ENCODE measurements at regions not wholly inside any gene's neighbourhood (a gene's known extent, or its start where the extent isn't known, plus 50 kb on each side); places are given as distances from the start of the nearest gene placed in this dataset.

DNA sequence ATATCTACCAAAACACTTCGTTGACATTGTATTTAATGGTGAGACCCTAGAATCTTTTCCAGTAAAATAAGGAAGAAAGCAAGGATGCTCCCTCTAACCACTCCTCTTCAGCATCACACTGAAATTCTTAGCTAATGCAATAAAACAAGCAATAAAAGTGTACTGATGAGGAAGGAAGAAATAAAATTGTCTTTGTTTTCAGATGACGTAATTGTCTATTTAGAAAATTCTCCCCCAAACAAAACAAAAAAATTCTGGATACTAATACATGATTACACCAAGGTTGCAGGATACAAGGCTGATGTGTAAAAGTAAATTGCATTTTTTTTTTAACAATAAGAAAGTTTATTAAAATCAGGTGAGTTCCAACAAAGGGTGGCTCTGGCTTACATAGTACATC, 205.0 kb upstream of the SSTR4 start:
- no peak for TF ChIP-seq EZH2 (IDR thresholded peaks at IDR 0.05; ENCODE audit: insufficient read depth, poor library complexity, severe bottlenecking)
- no peak for TF ChIP-seq EZH2phosphoT487 (IDR thresholded peaks at IDR 0.05; ENCODE audit: insufficient read depth, low read depth)
